HEK293 (cell line): ENCODE measurements at regions not wholly inside any gene's neighbourhood (a gene's known extent, or its start where the extent isn't known, plus 50 kb on each side); places are given as distances from the start of the nearest gene placed in this dataset.

ENCODE experiments used
- CTCF ChIA-PET: fragments of 350-600 bp; formaldehyde crosslinking; extraction: SDS; loops from one replicate; lab custom pipeline; 2021; ENCODE audit warnings: antibody characterized with exemption; lab: Yijun Ruan, JAX
- POLR2A ChIA-PET: fragments of 300-600 bp; formaldehyde crosslinking; extraction: SDS; loops from one replicate; lab custom pipeline; 2020; ENCODE audit warnings: antibody characterized with exemption, inconsistent platforms; lab: Yijun Ruan, JAX
- H3K27ac ChIP-seq: fragments of 200-500 bp; sonication (Bioruptor generic); 2 replicates; pipeline ENCODE4 v1.5.1; 2014; ENCODE audit warnings: low read depth, low read length, control low read depth, inconsistent platforms; ENCODE audit errors: extremely low read depth
- H3K36me3 ChIP-seq, 2 experiments: fragments of 200-500 bp in 1 of 2; sonication (Bioruptor generic) in 1 of 2; 1 replicate in 1 of 2; 2 replicates in 1 of 2; pipeline ENCODE4 v1.5.1; 2014 to 2017; ENCODE audit warnings: inconsistent platforms in 2 of 2, low read length in 2 of 2; ENCODE audit not compliant: control insufficient read depth in 2 of 2, insufficient read depth in 1 of 2
- H3K4me1 ChIP-seq: fragments of 200-500 bp; sonication (Bioruptor generic); 2 replicates; pipeline ENCODE4 v1.5.1; 2014; ENCODE audit warnings: mild to moderate bottlenecking, low read length, inconsistent platforms; ENCODE audit not compliant: control insufficient read depth, insufficient read depth
- H3K4me3 ChIP-seq: 2 replicates; pipeline ENCODE4 v1.5.1; 2011; ENCODE audit warnings: low read depth, mild to moderate bottlenecking, control low read depth, low read length, moderate library complexity
- H3K9me3 ChIP-seq: fragments of 200-500 bp; sonication (Bioruptor generic); 2 replicates; pipeline ENCODE4 v1.5.1; 2014; ENCODE audit warnings: low read depth, low read length, inconsistent platforms; ENCODE audit not compliant: control insufficient read depth, insufficient read depth
- FEZF1 ChIP-seq: fragments of 450-650 bp; formaldehyde crosslinking; IDR thresholded peaks from 2 replicates; pipeline ENCODE4 v1.5.1; 2016; ENCODE audit warnings: missing biosample characterization, missing genetic modification characterization
- GLIS1 ChIP-seq: fragments of 450-650 bp; formaldehyde crosslinking; IDR thresholded peaks from 2 replicates; pipeline ENCODE4 v1.5.1; 2016; ENCODE audit warnings: missing biosample characterization, missing genetic modification characterization
- MZF1 ChIP-seq: fragments of 450-650 bp; formaldehyde crosslinking; IDR thresholded peaks from 2 replicates; pipeline ENCODE4 v1.5.1; 2017; ENCODE audit warnings: missing biosample characterization, missing genetic modification characterization, borderline replicate concordance
- YY1 ChIP-seq: fragments of 450-650 bp; formaldehyde crosslinking; IDR thresholded peaks from 2 replicates; pipeline ENCODE4 v1.5.1; 2018; ENCODE audit warnings: missing biosample characterization, missing genetic modification characterization
- ZBTB20 ChIP-seq: fragments of 450-650 bp; formaldehyde crosslinking; IDR thresholded peaks from 2 replicates; pipeline ENCODE4 v1.5.1; 2016; ENCODE audit warnings: missing biosample characterization, missing genetic modification characterization
- ZBTB21 ChIP-seq: fragments of 450-650 bp; formaldehyde crosslinking; IDR thresholded peaks from 2 replicates; pipeline ENCODE4 v1.5.1; 2017; ENCODE audit warnings: missing biosample characterization, missing genetic modification characterization
- ZFP37 ChIP-seq: fragments of 450-650 bp; formaldehyde crosslinking; IDR thresholded peaks from 2 replicates; pipeline ENCODE4 v1.5.1; 2016; ENCODE audit warnings: missing biosample characterization, missing genetic modification characterization
- ZNF157 ChIP-seq: fragments of 450-650 bp; formaldehyde crosslinking; IDR thresholded peaks from 2 replicates; pipeline ENCODE4 v1.5.1; 2016; ENCODE audit warnings: missing biosample characterization, missing genetic modification characterization
- ZNF341 ChIP-seq: fragments of 450-650 bp; formaldehyde crosslinking; IDR thresholded peaks from 2 replicates; pipeline ENCODE4; 2016; ENCODE audit warnings: low read depth, missing biosample characterization, missing genetic modification characterization
- ZNF37A ChIP-seq: fragments of 450-650 bp; IDR thresholded peaks from 2 replicates; pipeline ENCODE4 v1.5.1; 2018; ENCODE audit warnings: missing biosample characterization, missing genetic modification characterization
- ZNF48 ChIP-seq: fragments of 450-650 bp; formaldehyde crosslinking; IDR thresholded peaks from 2 replicates; pipeline ENCODE4 v1.5.1; 2016; ENCODE audit warnings: missing biosample characterization, missing genetic modification characterization
- ZNF670 ChIP-seq: fragments of 450-650 bp; formaldehyde crosslinking; IDR thresholded peaks from 2 replicates; pipeline ENCODE4 v1.5.1; 2016; ENCODE audit warnings: missing biosample characterization, missing genetic modification characterization, low read depth
- ZNF768 ChIP-seq: fragments of 450-650 bp; formaldehyde crosslinking; IDR thresholded peaks from 2 replicates; pipeline ENCODE4 v1.5.1; 2018; ENCODE audit warnings: missing biosample characterization, mild to moderate bottlenecking, missing genetic modification characterization
- ZNF785 ChIP-seq: fragments of 450-650 bp; formaldehyde crosslinking; IDR thresholded peaks from 2 replicates; pipeline ENCODE4 v1.5.1; 2016; ENCODE audit warnings: missing biosample characterization, missing genetic modification characterization
- TF ChIP-seq, protein P1 (sequence below): fragments of 450-650 bp; formaldehyde crosslinking; IDR thresholded peaks from 2 replicates; pipeline ENCODE4 v1.5.1; 2016; ENCODE audit warnings: missing biosample characterization, missing genetic modification characterization
- TF ChIP-seq, protein P2 (sequence below): fragments of 450-650 bp; formaldehyde crosslinking; IDR thresholded peaks from 2 replicates; pipeline ENCODE4 v1.5.1; 2017; ENCODE audit warnings: missing biosample characterization, missing genetic modification characterization
- TF ChIP-seq, protein P3 (sequence below): fragments of 450-650 bp; formaldehyde crosslinking; conservative IDR thresholded peaks from 2 replicates; pipeline ENCODE4 v1.5.1; 2016; ENCODE audit warnings: low read depth, missing biosample characterization, missing genetic modification characterization
- TF ChIP-seq, protein P4 (sequence below): fragments of 450-650 bp; formaldehyde crosslinking; IDR thresholded peaks from 2 replicates; pipeline ENCODE4 v1.5.0; 2017; ENCODE audit warnings: missing biosample characterization, missing genetic modification characterization, borderline replicate concordance
- TF ChIP-seq, protein P5 (sequence below): fragments of 450-650 bp; formaldehyde crosslinking; IDR thresholded peaks from 2 replicates; pipeline ENCODE4 v1.5.1; 2016; ENCODE audit warnings: missing biosample characterization, missing genetic modification characterization

DNA sequence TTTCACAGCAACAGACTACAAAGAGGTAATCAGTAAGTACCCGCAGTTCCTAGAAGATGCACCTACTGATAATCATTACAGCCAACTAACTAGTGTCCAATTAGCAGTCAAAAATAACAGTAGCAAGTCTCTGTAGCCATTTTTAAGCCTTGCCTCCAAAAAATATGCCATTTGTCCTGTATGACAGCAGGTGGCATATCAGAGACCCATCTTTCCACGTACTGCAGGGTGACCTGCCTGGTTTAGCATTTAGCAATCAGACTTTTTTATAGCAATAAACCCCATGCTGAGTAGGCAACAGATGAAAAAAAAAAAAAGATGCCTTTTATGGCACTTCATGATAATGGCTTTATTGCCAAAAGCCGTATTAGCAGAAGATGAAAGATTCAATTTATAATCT, 155.3 kb upstream of the LSM14A start:
- TF ChIP-seq, protein P1, sequence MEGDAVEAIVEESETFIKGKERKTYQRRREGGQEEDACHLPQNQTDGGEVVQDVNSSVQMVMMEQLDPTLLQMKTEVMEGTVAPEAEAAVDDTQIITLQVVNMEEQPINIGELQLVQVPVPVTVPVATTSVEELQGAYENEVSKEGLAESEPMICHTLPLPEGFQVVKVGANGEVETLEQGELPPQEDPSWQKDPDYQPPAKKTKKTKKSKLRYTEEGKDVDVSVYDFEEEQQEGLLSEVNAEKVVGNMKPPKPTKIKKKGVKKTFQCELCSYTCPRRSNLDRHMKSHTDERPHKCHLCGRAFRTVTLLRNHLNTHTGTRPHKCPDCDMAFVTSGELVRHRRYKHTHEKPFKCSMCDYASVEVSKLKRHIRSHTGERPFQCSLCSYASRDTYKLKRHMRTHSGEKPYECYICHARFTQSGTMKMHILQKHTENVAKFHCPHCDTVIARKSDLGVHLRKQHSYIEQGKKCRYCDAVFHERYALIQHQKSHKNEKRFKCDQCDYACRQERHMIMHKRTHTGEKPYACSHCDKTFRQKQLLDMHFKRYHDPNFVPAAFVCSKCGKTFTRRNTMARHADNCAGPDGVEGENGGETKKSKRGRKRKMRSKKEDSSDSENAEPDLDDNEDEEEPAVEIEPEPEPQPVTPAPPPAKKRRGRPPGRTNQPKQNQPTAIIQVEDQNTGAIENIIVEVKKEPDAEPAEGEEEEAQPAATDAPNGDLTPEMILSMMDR (tag by site-specific recombination) = peak; percentile 72
- TF ChIP-seq FEZF1 (tag by site-specific recombination) = peak; percentile 44; the same call in 1 of the 2 replicates
- TF ChIP-seq, protein P2, sequence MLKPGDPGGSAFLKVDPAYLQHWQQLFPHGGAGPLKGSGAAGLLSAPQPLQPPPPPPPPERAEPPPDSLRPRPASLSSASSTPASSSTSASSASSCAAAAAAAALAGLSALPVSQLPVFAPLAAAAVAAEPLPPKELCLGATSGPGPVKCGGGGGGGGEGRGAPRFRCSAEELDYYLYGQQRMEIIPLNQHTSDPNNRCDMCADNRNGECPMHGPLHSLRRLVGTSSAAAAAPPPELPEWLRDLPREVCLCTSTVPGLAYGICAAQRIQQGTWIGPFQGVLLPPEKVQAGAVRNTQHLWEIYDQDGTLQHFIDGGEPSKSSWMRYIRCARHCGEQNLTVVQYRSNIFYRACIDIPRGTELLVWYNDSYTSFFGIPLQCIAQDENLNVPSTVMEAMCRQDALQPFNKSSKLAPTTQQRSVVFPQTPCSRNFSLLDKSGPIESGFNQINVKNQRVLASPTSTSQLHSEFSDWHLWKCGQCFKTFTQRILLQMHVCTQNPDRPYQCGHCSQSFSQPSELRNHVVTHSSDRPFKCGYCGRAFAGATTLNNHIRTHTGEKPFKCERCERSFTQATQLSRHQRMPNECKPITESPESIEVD (tag by site-specific recombination) = 0 out of 2 replicates have a peak, but pooled peaks have one; percentile 45
- TF ChIP-seq, protein P3, sequence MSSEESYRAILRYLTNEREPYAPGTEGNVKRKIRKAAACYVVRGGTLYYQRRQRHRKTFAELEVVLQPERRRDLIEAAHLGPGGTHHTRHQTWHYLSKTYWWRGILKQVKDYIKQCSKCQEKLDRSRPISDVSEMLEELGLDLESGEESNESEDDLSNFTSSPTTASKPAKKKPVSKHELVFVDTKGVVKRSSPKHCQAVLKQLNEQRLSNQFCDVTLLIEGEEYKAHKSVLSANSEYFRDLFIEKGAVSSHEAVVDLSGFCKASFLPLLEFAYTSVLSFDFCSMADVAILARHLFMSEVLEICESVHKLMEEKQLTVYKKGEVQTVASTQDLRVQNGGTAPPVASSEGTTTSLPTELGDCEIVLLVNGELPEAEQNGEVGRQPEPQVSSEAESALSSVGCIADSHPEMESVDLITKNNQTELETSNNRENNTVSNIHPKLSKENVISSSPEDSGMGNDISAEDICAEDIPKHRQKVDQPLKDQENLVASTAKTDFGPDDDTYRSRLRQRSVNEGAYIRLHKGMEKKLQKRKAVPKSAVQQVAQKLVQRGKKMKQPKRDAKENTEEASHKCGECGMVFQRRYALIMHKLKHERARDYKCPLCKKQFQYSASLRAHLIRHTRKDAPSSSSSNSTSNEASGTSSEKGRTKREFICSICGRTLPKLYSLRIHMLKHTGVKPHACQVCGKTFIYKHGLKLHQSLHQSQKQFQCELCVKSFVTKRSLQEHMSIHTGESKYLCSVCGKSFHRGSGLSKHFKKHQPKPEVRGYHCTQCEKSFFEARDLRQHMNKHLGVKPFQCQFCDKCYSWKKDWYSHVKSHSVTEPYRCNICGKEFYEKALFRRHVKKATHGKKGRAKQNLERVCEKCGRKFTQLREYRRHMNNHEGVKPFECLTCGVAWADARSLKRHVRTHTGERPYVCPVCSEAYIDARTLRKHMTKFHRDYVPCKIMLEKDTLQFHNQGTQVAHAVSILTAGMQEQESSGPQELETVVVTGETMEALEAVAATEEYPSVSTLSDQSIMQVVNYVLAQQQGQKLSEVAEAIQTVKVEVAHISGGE (tag by site-specific recombination) = no peak
- TF ChIP-seq GLIS1 (tag by site-specific recombination) = peak; percentile 62
- no peak for TF ChIP-seq ZBTB20 (tag by site-specific recombination)
- TF ChIP-seq YY1 = peak; percentile 14; the same call in 1 of the 2 replicates
- TF ChIP-seq, all 188 proteins: peak for 5
- no peak overlapping the region for H3K4me3 ChIP-seq
- no peak overlapping the region for H3K27ac ChIP-seq
- no peaks in the 10 kb centered on the region for H3K36me3 ChIP-seq
- peaks cover 13% of the 10 kb centered on the region for H3K9me3 ChIP-seq
- peaks cover 6% of the 10 kb centered on the region; the same call in 1 of the 2 replicates for H3K4me1 ChIP-seq
- POLR2A ChIA-PET = no interaction called here
- CTCF ChIA-PET = no interaction called here

DNA sequence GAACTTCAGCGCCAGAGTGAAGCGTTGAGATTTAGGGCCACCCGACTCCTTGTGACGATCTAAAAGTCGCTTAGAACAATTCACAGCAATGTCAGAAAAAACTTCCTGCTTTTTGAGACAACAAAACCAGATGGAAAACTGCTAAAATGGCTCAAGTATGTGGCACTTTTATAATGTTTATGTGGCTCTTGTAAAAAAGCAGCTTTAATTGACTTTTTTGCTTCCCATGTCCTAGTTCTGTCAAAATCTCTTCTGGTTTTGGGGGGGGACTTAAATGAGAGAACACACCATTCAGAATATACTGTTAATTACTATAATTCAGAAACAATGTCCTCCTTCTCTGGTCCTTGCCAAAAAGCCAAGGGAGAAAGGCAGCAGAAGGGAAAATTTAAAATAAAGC, 154.7 kb upstream of the LSM14A start:
- H3K4me3 ChIP-seq = no peak overlapping the region
- H3K36me3 ChIP-seq = no peaks in the 10 kb centered on the region
- ChIA-PET CTCF (interaction anchor here (0.6 to 0.7 kb wide), 3 partner anchors 11 to 25 kb away, joined by 3 to 4 read pairs (median 4); no protein-coding TSS in a partner anchor), POLR2A (no interaction called here)
- peaks cover 6% of the 10 kb centered on the region; the same call in 1 of the 2 replicates for H3K4me1 ChIP-seq
- H3K27ac ChIP-seq = no peak overlapping the region
- H3K9me3 ChIP-seq = peaks cover 9% of the 10 kb centered on the region
- TF ChIP-seq ZNF48 (tag by site-specific recombination) = no peak
- TF ChIP-seq, protein P4, sequence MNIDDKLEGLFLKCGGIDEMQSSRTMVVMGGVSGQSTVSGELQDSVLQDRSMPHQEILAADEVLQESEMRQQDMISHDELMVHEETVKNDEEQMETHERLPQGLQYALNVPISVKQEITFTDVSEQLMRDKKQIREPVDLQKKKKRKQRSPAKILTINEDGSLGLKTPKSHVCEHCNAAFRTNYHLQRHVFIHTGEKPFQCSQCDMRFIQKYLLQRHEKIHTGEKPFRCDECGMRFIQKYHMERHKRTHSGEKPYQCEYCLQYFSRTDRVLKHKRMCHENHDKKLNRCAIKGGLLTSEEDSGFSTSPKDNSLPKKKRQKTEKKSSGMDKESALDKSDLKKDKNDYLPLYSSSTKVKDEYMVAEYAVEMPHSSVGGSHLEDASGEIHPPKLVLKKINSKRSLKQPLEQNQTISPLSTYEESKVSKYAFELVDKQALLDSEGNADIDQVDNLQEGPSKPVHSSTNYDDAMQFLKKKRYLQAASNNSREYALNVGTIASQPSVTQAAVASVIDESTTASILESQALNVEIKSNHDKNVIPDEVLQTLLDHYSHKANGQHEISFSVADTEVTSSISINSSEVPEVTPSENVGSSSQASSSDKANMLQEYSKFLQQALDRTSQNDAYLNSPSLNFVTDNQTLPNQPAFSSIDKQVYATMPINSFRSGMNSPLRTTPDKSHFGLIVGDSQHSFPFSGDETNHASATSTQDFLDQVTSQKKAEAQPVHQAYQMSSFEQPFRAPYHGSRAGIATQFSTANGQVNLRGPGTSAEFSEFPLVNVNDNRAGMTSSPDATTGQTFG (tag by site-specific recombination) = no peak

DNA sequence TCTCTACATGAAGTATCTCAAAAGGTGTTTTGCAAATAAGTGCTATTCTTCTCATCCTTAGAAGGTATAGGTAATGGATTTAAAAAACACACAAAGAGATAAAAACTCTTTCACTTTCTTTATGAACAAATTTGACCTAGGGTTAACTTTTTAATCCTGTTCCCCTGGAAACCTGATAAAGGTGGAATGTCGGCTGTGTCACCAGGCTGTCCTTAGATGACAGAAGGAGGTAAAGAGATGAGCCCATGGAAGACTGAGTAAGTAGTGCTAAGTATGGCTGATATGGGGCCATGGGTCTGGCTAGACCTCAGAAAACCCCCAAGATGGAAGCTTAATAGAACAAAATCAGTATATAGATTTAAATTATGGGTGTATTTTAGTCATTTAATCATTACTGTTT, 153.8 kb upstream of the LSM14A start:
- peaks cover 13% of the 10 kb centered on the region for H3K9me3 ChIP-seq
- no peaks in the 10 kb centered on the region for H3K36me3 ChIP-seq
- H3K4me1 ChIP-seq = peaks cover 6% of the 10 kb centered on the region; the same call in 1 of the 2 replicates
- TF ChIP-seq MZF1 (tag by site-specific recombination) (no peak), ZBTB21 (tag by site-specific recombination) (no peak), ZNF37A (no peak), ZFP37 (no peak), ZNF785 (tag by site-specific recombination) (no peak), ZNF157 (tag by site-specific recombination) (no peak), ZNF341 (tag by site-specific recombination) (no peak), ZNF768 (tag by site-specific recombination) (no peak), ZNF670 (no peak)
- TF ChIP-seq, protein P5, sequence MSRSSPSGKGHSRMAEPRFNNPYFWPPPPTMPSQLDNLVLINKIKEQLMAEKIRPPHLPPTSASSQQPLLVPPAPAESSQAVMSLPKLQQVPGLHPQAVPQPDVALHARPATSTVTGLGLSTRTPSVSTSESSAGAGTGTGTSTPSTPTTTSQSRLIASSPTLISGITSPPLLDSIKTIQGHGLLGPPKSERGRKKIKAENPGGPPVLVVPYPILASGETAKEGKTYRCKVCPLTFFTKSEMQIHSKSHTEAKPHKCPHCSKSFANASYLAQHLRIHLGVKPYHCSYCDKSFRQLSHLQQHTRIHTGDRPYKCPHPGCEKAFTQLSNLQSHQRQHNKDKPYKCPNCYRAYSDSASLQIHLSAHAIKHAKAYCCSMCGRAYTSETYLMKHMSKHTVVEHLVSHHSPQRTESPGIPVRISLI = no peak
- TF ChIP-seq, all 188 proteins: peak for 0
- POLR2A ChIA-PET = no interaction called here
- CTCF ChIA-PET = interaction anchor here (0.6 to 4.3 kb wide), 5 partner anchors 20 to 241 kb away, joined by 3 to 25 read pairs (median 5); no protein-coding TSS in a partner anchor
- Histone ChIP-seq H3K4me3 (no peak overlapping the region), H3K27ac (no peak overlapping the region)
